NB4 (cell line): ENCODE measurements at regions not wholly inside any gene's neighbourhood (a gene's known extent, or its start where the extent isn't known, plus 50 kb on each side); places are given as distances from the start of the nearest gene placed in this dataset.

ENCODE experiments used
- DNase-seq: peaks from one replicate; pipeline ENCODE4 v3.0.0; 2010; ENCODE audit warnings: low read depth
- H3K4me3 ChIP-seq: one replicate; pipeline ENCODE4 v1.5.1; 2011; ENCODE audit warnings: mild to moderate bottlenecking, low read depth, low read length, moderate library complexity
- CTCF ChIP-seq: IDR thresholded peaks from one replicate; pipeline ENCODE4 v1.5.1; 2012; ENCODE audit warnings: low read depth, low read length
- MAX ChIP-seq: IDR thresholded peaks from 2 replicates; pipeline ENCODE4 v1.6.1; 2011; ENCODE audit warnings: low read depth, low read length
- MYC ChIP-seq: IDR thresholded peaks from 2 replicates; pipeline ENCODE4 v1.6.1; 2011; ENCODE audit warnings: low read depth, low read length
- POLR2A ChIP-seq: IDR thresholded peaks from 2 replicates; pipeline ENCODE4 v1.6.1; 2011; ENCODE audit warnings: mild to moderate bottlenecking; ENCODE audit not compliant: insufficient read length; ENCODE audit errors: extremely low read depth

GRCh38 chr4:123497340-123497739 lies 100.7 kb downstream of the SPRY1 start:
- DNase-seq = no peak
- TF ChIP-seq CTCF = no peak
- H3K4me3 ChIP-seq = no peak overlapping the region

- H3K4me3 ChIP-seq = no peak overlapping the region
- no peak for DNase-seq
- TF ChIP-seq POLR2A = no peak
- TF ChIP-seq MAX = no peak
- no peak for TF ChIP-seq MYC
- TF ChIP-seq CTCF = no peak
These were observed 105.1 kb downstream of the SPRY1 start for GRCh38 chr4:123501733-123502132.

GRCh38 chr4:123503698-123504363 lies 107.2 kb downstream of the SPRY1 start:
- H3K4me3 ChIP-seq = no peak overlapping the region
- TF ChIP-seq MYC (no peak), POLR2A (no peak)
- DNase-seq = no peak

GRCh38 chr4:123505095-123506010 lies 108.8 kb downstream of the SPRY1 start:
- DNase-seq = peak; percentile 65
- no peak for TF ChIP-seq MAX
- TF ChIP-seq POLR2A = no peak
- no peak for TF ChIP-seq CTCF
- TF ChIP-seq MYC = no peak
- peak overlapping the region; percentile 42 for H3K4me3 ChIP-seq

GRCh38 chr4:123506011-123506695 lies 109.6 kb downstream of the SPRY1 start:
- no peak for DNase-seq
- H3K4me3 ChIP-seq = peak overlapping the region; percentile 42
- TF ChIP-seq MYC (no peak), CTCF (no peak), MAX (no peak), POLR2A (no peak)

GRCh38 chr4:123507376-123507775 lies 110.8 kb downstream of the SPRY1 start:
- no peak overlapping the region for H3K4me3 ChIP-seq
- DNase-seq = no peak
- no peak for TF ChIP-seq CTCF
